ENCODE measurements at regions not wholly inside any gene's neighbourhood (a gene's known extent, or its start where the extent isn't known, plus 50 kb on each side); places are given as distances from the start of the nearest gene placed in this dataset.

- Histone ChIP-seq H3K36me3 (ENCODE audit: control insufficient read depth in 4 of 4, insufficient read depth in 4 of 4, low read length in 4 of 4) (no peaks in the 10 kb centered on the region), H3K27me3 (ENCODE audit: control insufficient read depth in 3 of 3, insufficient read depth in 3 of 3, low read length in 2 of 3) (peaks cover 0 to 4% (median 0%) of the 10 kb centered on the region in 3 donors), H3K4me3 (no peak overlapping the region), H3K27ac (ENCODE audit: low read depth in 1 of 2, low read length in 1 of 2) (no peak overlapping the region), H3K9ac (ENCODE audit: insufficient read depth in 1 of 2, low read length in 2 of 2) (no peak overlapping the region), H3K9me3 (ENCODE audit: control insufficient read depth in 4 of 4, insufficient read depth in 3 of 4, low read length in 3 of 4) (no peaks in the 10 kb centered on the region), H3K4me1 (ENCODE audit: control insufficient read depth in 5 of 5, insufficient read depth in 5 of 5, low read length in 5 of 5) (peaks cover 0 to 7% (median 0%) of the 10 kb centered on the region in 5 donors)
- TF ChIP-seq, protein P1, sequence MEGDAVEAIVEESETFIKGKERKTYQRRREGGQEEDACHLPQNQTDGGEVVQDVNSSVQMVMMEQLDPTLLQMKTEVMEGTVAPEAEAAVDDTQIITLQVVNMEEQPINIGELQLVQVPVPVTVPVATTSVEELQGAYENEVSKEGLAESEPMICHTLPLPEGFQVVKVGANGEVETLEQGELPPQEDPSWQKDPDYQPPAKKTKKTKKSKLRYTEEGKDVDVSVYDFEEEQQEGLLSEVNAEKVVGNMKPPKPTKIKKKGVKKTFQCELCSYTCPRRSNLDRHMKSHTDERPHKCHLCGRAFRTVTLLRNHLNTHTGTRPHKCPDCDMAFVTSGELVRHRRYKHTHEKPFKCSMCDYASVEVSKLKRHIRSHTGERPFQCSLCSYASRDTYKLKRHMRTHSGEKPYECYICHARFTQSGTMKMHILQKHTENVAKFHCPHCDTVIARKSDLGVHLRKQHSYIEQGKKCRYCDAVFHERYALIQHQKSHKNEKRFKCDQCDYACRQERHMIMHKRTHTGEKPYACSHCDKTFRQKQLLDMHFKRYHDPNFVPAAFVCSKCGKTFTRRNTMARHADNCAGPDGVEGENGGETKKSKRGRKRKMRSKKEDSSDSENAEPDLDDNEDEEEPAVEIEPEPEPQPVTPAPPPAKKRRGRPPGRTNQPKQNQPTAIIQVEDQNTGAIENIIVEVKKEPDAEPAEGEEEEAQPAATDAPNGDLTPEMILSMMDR (IDR thresholded peaks at IDR 0.05; ENCODE audit: control extremely low read depth, extremely low read depth) = no peak
- WGBS, 2 donors = 48 to 50% methylated on average over 5 of the region's 5 CpGs
- peak; percentile 30 to 45 (median 43) for DNase-seq
- ATAC-seq (ENCODE audit: insufficient read depth, low FRiP score) = no peak
Observed at GRCh38 chr5:136420168-136420898, 55.0 kb upstream of the TRPC7 start.

- peaks cover 0 to 7% (median 0%) of the 10 kb centered on the region in 5 donors for H3K4me1 ChIP-seq (ENCODE audit: control insufficient read depth in 5 of 5, insufficient read depth in 5 of 5, low read length in 5 of 5)
- no peak overlapping the region for H3K9ac ChIP-seq (ENCODE audit: insufficient read depth in 1 of 2, low read length in 2 of 2)
- DNase-seq (no peak), ATAC-seq (ENCODE audit: insufficient read depth, low FRiP score) (no peak)
- H3K36me3 ChIP-seq (ENCODE audit: control insufficient read depth in 4 of 4, insufficient read depth in 4 of 4, low read length in 4 of 4) = no peaks in the 10 kb centered on the region
- H3K9me3 ChIP-seq (ENCODE audit: control insufficient read depth in 4 of 4, insufficient read depth in 3 of 4, low read length in 3 of 4) = no peaks in the 10 kb centered on the region
- WGBS, 2 donors = 77 to 85% methylated on average over 4 of the region's 4 CpGs
- H3K27me3 ChIP-seq (ENCODE audit: control insufficient read depth in 3 of 3, insufficient read depth in 3 of 3, low read length in 2 of 3) = no peaks in the 10 kb centered on the region
- no peak overlapping the region for H3K4me3 ChIP-seq
- no peak overlapping the region for H3K27ac ChIP-seq (ENCODE audit: low read depth in 1 of 2, low read length in 1 of 2)
- TF ChIP-seq, protein P1 (IDR thresholded peaks at IDR 0.05; ENCODE audit: control extremely low read depth, extremely low read depth) = no peak
Observed at GRCh38 chr5:136418301-136418700, 53.0 kb upstream of the TRPC7 start.
